C4-2B (cell line): ENCODE measurements at regions not wholly inside any gene's neighbourhood (a gene's known extent, or its start where the extent isn't known, plus 50 kb on each side); places are given as distances from the start of the nearest gene placed in this dataset.

Experiments used
- H3K27ac ChIP-seq: fragments of 450-650 bp; 2 replicates; pipeline ENCODE4 v1.5.1; 2017
- ZFX ChIP-seq: fragments of 450-650 bp; IDR thresholded peaks from 2 replicates; pipeline ENCODE4 v1.6.1; 2017
- TF ChIP-seq, protein P1 (sequence below): fragments of 450-650 bp; conservative IDR thresholded peaks from 2 replicates; pipeline ENCODE4 v1.5.1; 2017; ENCODE audit warnings: mild to moderate bottlenecking

DNA sequence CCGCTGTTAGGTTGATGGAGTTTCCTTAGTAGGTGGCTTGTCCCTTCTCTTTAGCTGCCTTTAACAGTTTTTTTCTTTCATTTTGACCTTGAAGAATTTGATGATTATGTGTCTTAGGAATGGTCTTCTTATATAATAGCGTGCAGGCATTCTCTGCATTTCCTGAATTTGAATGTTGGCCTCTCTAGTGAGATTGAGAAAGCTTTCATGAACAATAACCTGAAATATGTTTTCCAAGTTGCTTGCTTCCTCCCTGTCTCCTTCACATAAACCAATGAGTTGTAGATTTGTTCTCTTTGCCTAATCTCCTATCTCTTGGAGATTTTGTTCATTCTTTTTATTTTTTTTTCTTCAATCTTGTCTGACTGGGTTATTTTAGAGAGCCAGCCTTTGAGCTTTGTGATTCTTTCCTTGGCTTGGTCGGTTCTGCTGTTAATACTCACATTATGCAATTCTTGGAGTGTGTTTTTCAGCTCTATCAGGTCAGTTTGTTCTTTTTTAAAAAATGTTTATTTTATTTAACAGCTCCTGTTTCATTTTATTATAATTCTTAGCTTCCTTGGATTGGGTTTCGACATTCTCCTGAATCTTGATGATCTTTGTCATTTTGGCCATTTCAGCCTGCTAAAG, 627.9 kb downstream of the SI start:
- TF ChIP-seq, protein P1, sequence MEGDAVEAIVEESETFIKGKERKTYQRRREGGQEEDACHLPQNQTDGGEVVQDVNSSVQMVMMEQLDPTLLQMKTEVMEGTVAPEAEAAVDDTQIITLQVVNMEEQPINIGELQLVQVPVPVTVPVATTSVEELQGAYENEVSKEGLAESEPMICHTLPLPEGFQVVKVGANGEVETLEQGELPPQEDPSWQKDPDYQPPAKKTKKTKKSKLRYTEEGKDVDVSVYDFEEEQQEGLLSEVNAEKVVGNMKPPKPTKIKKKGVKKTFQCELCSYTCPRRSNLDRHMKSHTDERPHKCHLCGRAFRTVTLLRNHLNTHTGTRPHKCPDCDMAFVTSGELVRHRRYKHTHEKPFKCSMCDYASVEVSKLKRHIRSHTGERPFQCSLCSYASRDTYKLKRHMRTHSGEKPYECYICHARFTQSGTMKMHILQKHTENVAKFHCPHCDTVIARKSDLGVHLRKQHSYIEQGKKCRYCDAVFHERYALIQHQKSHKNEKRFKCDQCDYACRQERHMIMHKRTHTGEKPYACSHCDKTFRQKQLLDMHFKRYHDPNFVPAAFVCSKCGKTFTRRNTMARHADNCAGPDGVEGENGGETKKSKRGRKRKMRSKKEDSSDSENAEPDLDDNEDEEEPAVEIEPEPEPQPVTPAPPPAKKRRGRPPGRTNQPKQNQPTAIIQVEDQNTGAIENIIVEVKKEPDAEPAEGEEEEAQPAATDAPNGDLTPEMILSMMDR: no peak
- no peak for TF ChIP-seq ZFX
- H3K27ac ChIP-seq: no peak overlapping the region

DNA sequence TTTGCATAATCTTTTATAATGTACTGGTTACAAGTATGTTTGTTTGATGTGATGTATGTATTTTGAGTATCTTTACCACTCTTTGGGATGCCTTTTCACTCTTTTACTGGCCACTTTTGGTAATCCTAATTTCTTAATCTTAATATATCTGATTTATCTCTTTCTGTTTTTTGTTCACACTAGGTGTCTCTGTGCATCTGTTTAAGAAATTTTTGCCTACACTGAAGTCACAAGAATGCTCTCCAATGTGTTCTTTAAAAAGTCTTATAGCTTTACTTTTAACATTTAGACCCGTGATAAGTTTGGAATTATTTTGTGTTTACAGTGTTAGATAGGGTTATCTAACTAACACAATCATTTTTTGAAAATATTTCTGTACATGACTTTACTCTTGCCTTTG, 659.1 kb downstream of the SI start:
- H3K27ac ChIP-seq: no peak overlapping the region
- TF ChIP-seq, protein P1: no peak; the same call in 1 of the 2 replicates
- no peak for TF ChIP-seq ZFX

- no peak overlapping the region for H3K27ac ChIP-seq
- TF ChIP-seq, protein P1: no peak
- no peak for TF ChIP-seq ZFX
Observed at GRCh38 chr3:164418414-164418813, 659.9 kb downstream of the SI start.

DNA sequence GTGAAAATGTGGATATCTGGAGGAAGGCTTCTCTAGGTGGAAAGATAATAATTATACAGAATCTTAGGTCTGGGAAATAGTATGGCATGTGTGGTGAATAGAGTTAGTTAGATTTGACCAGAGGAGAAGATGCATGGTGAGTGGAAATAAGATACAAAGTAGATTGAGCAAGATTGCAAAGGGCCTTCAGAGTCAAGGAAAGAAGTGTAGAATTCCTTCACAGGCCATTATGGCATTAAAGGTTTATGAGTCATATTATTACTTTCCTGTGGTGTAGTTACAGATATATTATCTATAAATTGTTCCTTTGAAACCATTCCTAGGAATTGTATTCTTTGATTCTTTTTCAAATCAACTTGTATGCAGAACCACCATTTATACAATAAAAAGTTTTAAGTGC, 660.3 kb downstream of the SI start:
- TF ChIP-seq, protein P1: no peak
- TF ChIP-seq ZFX: no peak
- H3K27ac ChIP-seq: no peak overlapping the region

GRCh38 chr3:164416491-164417222, 661.6 kb downstream of the SI start:
- TF ChIP-seq, protein P1: no peak
- no peak for TF ChIP-seq ZFX
- H3K27ac ChIP-seq: no peak overlapping the region

GRCh38 chr3:164408326-164408725, 670.0 kb downstream of the SI start:
- TF ChIP-seq, protein P1: no peak
- no peak for TF ChIP-seq ZFX
- no peak overlapping the region for H3K27ac ChIP-seq

DNA sequence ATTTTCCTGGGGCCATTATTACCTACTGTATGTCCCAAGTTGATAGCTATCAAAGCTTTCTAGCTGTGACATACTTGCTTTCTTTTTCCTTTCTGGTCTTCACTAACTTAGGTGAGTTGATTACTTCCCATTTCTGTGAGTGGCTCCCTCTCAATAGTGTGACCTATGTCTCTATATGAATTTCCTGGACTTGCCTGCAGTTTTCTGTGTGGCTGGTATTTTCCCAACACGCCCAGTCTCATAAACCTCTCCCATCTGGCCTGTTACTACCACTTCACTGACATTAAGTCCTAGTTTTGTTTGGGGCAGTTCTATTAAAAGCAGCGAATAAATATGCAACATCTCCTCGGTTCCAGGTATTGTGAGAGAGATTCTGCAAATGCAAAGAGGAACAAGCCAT, 671.2 kb downstream of the SI start:
- H3K27ac ChIP-seq: no peak overlapping the region
- no peak for TF ChIP-seq ZFX
- TF ChIP-seq, protein P1: no peak
